Activated CD8-positive, alpha-beta memory T cell treated with anti-CD3 and anti-CD28 coated beads for 24 hours (primary cell): ENCODE measurements at regions not wholly inside any gene's neighbourhood (a gene's known extent, or its start where the extent isn't known, plus 50 kb on each side); places are given as distances from the start of the nearest gene placed in this dataset.
"Not testable (repeated sequence)": the region's sequence is repeated elsewhere in the genome, so short reads cannot be mapped to it uniquely, and the experiment has no call there.

Experiments used
- DNase-seq: peaks from one replicate; pipeline ENCODE4 v3.0.0-alpha.2; 2020

GRCh38 chr18:1150344-1150743 is 245.7 kb downstream of the ADCYAP1 start:
- no peak for DNase-seq

- not testable (repeated sequence) for DNase-seq
These were observed 248.3 kb downstream of the ADCYAP1 start for GRCh38 chr18:1152958-1153357.

GRCh38 chr18:1173593-1173992 is 268.9 kb downstream of the ADCYAP1 start:
- DNase-seq: no peak

GRCh38 chr18:1177232-1177631 is 272.6 kb downstream of the ADCYAP1 start:
- DNase-seq: no peak

GRCh38 chr18:1191341-1191740 is 286.7 kb downstream of the ADCYAP1 start:
- no peak for DNase-seq

GRCh38 chr18:1213126-1213525 is 308.5 kb downstream of the ADCYAP1 start:
- DNase-seq: no peak

- DNase-seq: no peak
These were observed 318.2 kb downstream of the ADCYAP1 start for GRCh38 chr18:1222880-1223279.

GRCh38 chr18:1227025-1227424 is 322.4 kb downstream of the ADCYAP1 start:
- no peak for DNase-seq

GRCh38 chr18:1229634-1230033 is 325.0 kb downstream of the ADCYAP1 start:
- no peak for DNase-seq

- no peak for DNase-seq
These were observed 328.2 kb downstream of the ADCYAP1 start for GRCh38 chr18:1232867-1233266.

- DNase-seq: no peak
These were observed 336.0 kb downstream of the ADCYAP1 start for GRCh38 chr18:1240701-1241100.

GRCh38 chr18:1244397-1245122 is 339.9 kb downstream of the ADCYAP1 start:
- DNase-seq: no peak

GRCh38 chr18:1246827-1247226 is 342.2 kb downstream of the ADCYAP1 start:
- no peak for DNase-seq

GRCh38 chr18:1252534-1252933 is 347.9 kb downstream of the ADCYAP1 start:
- no peak for DNase-seq

GRCh38 chr18:1252936-1253335 is 348.3 kb downstream of the ADCYAP1 start:
- no peak for DNase-seq

- no peak for DNase-seq
These were observed 349.2 kb downstream of the ADCYAP1 start for GRCh38 chr18:1253827-1254226.

- no peak for DNase-seq
These were observed 356.4 kb downstream of the ADCYAP1 start for GRCh38 chr18:1261054-1261453.

- no peak for DNase-seq
These were observed 362.4 kb downstream of the ADCYAP1 start for GRCh38 chr18:1267021-1267420.

- no peak for DNase-seq
These were observed 365.4 kb downstream of the ADCYAP1 start for GRCh38 chr18:1270081-1270480.

- no peak for DNase-seq
These were observed 368.8 kb downstream of the ADCYAP1 start for GRCh38 chr18:1273469-1273868.

- no peak for DNase-seq
These were observed 387.5 kb downstream of the ADCYAP1 start for GRCh38 chr18:1292167-1292566.

- DNase-seq: no peak
These were observed 389.6 kb downstream of the ADCYAP1 start for GRCh38 chr18:1294229-1294628.

- DNase-seq: no peak
These were observed 391.6 kb downstream of the ADCYAP1 start for GRCh38 chr18:1296237-1296636.

GRCh38 chr18:1302861-1303260 is 398.2 kb downstream of the ADCYAP1 start:
- no peak for DNase-seq

- DNase-seq: no peak
These were observed 399.8 kb downstream of the ADCYAP1 start for GRCh38 chr18:1304392-1304992.
